GM21619 (cell line): ENCODE measurements at regions not wholly inside any gene's neighbourhood (a gene's known extent, or its start where the extent isn't known, plus 50 kb on each side); places are given as distances from the start of the nearest gene placed in this dataset.
A peak's percentile ranks its signal among the peaks of the same experiment; 100 is the strongest.

Experiments
- ATAC-seq: cut with Tn5 transposase; IDR thresholded peaks from one replicate; pipeline ENCODE4 v1.9.1; 2021; ENCODE audit not compliant: unreplicated experiment

GRCh38 chr10:85528318-85528652 lies 838.3 kb downstream of the GRID1 start:
- no peak for ATAC-seq

DNA sequence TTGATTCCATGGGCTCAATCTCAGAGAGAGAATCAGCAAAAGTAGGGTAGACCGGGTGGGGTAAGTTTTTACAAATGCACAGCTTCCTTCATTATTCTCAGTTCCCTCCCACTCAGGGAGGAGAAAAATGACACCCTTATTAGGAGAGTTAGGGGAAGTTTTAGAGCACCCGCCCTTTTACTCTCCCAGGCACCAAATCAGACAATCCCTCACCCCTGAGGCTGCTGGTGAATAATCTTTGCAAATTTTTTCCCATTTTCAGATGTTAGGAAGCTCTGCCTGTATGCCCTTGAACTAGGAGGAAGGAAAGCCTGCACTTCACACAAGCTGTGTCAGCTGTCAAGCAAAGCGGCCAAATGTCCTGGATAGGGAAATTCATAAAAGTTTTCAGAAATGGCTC lies 834.9 kb downstream of the GRID1 start:
- no peak for ATAC-seq

GRCh38 chr10:85532773-85533172 lies 833.8 kb downstream of the GRID1 start:
- no peak for ATAC-seq

- no peak for ATAC-seq
These were observed 830.7 kb downstream of the GRID1 start for GRCh38 chr10:85535926-85536325.

- no peak for ATAC-seq
These were observed 829.0 kb downstream of the GRID1 start for GRCh38 chr10:85537561-85537960.

- no peak for ATAC-seq
These were observed 828.0 kb downstream of the GRID1 start for GRCh38 chr10:85538601-85539000.

DNA sequence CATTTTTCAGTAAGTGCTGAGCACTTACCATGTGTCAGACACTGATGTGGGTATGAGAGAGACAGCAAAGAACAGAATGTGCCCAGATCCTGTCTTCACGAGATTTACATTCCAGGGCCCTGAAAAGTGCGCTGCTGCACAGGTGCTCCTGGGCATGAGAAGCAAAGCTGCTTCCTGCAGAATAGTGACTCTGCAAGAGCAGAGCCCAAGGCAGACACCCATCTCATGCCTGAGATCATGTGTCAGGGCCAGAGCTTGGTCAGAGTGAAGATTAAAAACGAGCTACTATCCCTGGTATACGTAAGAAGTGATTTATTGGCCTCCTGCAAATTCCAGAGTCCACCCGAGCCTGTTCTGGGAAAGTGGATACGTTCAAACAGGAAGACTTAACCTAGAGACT lies 824.4 kb downstream of the GRID1 start:
- no peak for ATAC-seq

DNA sequence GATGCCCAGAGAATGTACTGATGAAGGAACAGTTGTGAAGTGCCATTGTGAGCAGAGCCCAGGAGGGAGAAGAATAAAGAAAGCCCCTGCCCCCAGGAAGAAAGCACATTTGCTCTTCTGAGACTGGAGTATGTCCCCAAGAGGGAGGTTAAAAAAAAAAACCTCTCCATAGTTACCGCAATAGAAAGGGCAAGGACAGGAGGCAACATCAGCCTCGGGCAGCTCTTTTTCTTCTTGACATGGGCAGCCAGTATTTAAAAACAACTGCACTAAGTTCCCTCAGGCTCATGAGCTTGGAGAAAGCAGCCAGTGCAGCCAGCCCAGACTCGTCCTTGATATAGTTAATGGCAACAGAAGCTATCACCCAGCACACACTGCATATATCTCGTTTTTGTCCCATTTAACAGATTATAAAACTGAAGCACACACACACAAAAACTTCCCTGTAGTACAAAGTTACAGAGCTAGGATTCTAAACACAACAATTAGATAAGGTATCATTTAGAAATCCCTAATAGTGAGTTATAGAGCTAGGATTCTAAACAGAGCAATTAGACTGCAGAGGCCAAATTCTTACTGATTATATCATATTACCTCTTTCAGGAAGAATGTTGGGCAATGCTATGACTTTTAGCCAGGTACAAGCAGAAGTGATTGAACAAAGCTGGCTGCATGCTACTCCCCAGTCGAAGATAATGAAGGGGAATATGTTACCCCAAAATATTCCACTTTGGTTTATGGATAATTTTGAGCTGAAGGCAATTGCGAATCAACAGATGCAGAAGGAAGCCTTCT lies 823.5 kb downstream of the GRID1 start:
- no peak for ATAC-seq

GRCh38 chr10:85544956-85545355 lies 821.6 kb downstream of the GRID1 start:
- ATAC-seq, result no peak

GRCh38 chr10:85545874-85546273 lies 820.7 kb downstream of the GRID1 start:
- ATAC-seq, result no peak

GRCh38 chr10:85547460-85548023 lies 819.1 kb downstream of the GRID1 start:
- no peak for ATAC-seq

GRCh38 chr10:85548034-85548433 lies 818.6 kb downstream of the GRID1 start:
- ATAC-seq, result peak; percentile 81
